LNCAP (cell line): ENCODE measurements at regions not wholly inside any gene's neighbourhood (a gene's known extent, or its start where the extent isn't known, plus 50 kb on each side); places are given as distances from the start of the nearest gene placed in this dataset.

Experiments used
- CTCF ChIP-seq: fragments of 450-650 bp; IDR thresholded peaks from 2 replicates; pipeline ENCODE4 v1.5.1; 2017; ENCODE audit warnings: mild to moderate bottlenecking

- no peak for TF ChIP-seq CTCF
These were observed 464.3 kb upstream of the BTBD3 start for GRCh38 chr20:11453430-11453829.

- no peak for TF ChIP-seq CTCF
These were observed 462.5 kb upstream of the BTBD3 start for GRCh38 chr20:11454966-11455799.

- TF ChIP-seq CTCF = no peak
These were observed 460.2 kb upstream of the BTBD3 start for GRCh38 chr20:11457488-11457887.

GRCh38 chr20:11459090-11459890, 458.4 kb upstream of the BTBD3 start:
- TF ChIP-seq CTCF = no peak

- TF ChIP-seq CTCF = no peak
These were observed 450.3 kb upstream of the BTBD3 start for GRCh38 chr20:11467436-11467835.

- no peak for TF ChIP-seq CTCF
These were observed 448.8 kb upstream of the BTBD3 start for GRCh38 chr20:11468880-11469279.

GRCh38 chr20:11469795-11470435, 447.8 kb upstream of the BTBD3 start:
- TF ChIP-seq CTCF = no peak
